ENCODE measurements at regions not wholly inside any gene's neighbourhood (a gene's known extent, or its start where the extent isn't known, plus 50 kb on each side); places are given as distances from the start of the nearest gene placed in this dataset.

GRCh38 chr6:119627908-119628669, 278.5 kb upstream of the MAN1A1 start:
- peak; percentile 33; the same call in 1 of the 2 replicates for TF ChIP-seq CTCF (conservative IDR thresholded peaks at IDR 0.05; ENCODE audit: low read length)
- no peak for TF ChIP-seq EZH2phosphoT487 (IDR thresholded peaks at IDR 0.05; ENCODE audit: borderline replicate concordance, low read depth, low read length)
